ENCODE measurements at regions not wholly inside any gene's neighbourhood (a gene's known extent, or its start where the extent isn't known, plus 50 kb on each side); places are given as distances from the start of the nearest gene placed in this dataset.

DNA sequence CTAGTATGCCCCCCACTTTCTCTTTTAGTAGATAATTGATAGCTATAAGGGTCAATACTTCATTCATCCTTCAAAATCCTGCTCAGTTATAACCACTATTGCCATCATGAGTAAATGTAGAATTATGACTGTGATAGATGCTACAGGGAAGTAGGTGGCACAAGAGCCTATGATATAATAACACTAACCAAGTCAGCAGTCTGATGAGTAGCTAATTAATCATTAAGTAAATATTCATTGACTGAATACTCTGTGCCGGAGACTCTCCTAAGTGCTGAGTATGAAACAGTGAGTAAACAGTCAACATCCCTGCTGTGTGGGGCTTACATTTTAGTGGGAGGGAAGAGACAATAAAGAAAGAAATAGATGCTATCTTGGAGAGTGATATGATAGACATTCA lies 430.3 kb upstream of the ZNF462 start:
- DNase-seq (ENCODE audit: low read depth): no peak

GRCh38 chr9:106438928-106439327 lies 424.0 kb upstream of the ZNF462 start:
- TF ChIP-seq, protein P1, sequence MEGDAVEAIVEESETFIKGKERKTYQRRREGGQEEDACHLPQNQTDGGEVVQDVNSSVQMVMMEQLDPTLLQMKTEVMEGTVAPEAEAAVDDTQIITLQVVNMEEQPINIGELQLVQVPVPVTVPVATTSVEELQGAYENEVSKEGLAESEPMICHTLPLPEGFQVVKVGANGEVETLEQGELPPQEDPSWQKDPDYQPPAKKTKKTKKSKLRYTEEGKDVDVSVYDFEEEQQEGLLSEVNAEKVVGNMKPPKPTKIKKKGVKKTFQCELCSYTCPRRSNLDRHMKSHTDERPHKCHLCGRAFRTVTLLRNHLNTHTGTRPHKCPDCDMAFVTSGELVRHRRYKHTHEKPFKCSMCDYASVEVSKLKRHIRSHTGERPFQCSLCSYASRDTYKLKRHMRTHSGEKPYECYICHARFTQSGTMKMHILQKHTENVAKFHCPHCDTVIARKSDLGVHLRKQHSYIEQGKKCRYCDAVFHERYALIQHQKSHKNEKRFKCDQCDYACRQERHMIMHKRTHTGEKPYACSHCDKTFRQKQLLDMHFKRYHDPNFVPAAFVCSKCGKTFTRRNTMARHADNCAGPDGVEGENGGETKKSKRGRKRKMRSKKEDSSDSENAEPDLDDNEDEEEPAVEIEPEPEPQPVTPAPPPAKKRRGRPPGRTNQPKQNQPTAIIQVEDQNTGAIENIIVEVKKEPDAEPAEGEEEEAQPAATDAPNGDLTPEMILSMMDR (conservative IDR thresholded peaks at IDR 0.05; ENCODE audit: low read depth, low read length): no peak
- no peak overlapping the region for H3K4me3 ChIP-seq (ENCODE audit: low read depth, low read length)
- DNase-seq (ENCODE audit: low read depth): no peak

More for the DNA sequence above, 430.3 kb upstream of the ZNF462 start:
- H3K4me3 ChIP-seq (ENCODE audit: low read depth, low read length): no peak overlapping the region
- TF ChIP-seq, protein P1 (conservative IDR thresholded peaks at IDR 0.05; ENCODE audit: low read depth, low read length): no peak

DNA sequence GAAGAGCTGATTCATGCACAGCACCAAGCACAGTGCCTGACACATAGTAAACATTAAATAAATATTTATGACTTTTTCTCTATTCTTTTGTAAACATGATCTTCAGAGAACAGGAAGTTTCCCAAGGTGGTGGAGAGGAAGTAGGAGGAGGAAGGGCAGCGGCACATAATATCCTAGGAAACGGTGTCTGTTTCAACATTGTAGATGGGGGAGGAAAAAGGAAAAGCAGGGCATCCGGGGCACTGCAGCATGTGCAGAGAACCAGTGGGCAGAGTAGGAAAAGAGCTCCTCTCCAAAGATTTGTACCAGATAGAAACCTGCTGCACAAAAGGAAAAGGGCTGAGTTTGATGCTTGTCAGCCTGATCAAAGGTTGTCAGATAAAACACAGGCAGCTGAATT lies 421.7 kb upstream of the ZNF462 start:
- no peak for DNase-seq (ENCODE audit: low read depth)
- no peak overlapping the region for H3K4me3 ChIP-seq (ENCODE audit: low read depth, low read length)
- TF ChIP-seq, protein P1 (conservative IDR thresholded peaks at IDR 0.05; ENCODE audit: low read depth, low read length): no peak

- no peak overlapping the region for H3K4me3 ChIP-seq (ENCODE audit: low read depth, low read length)
- DNase-seq (ENCODE audit: low read depth): no peak
- TF ChIP-seq, protein P1 (conservative IDR thresholded peaks at IDR 0.05; ENCODE audit: low read depth, low read length): no peak
Observed at GRCh38 chr9:106443520-106443919, 419.4 kb upstream of the ZNF462 start.

DNA sequence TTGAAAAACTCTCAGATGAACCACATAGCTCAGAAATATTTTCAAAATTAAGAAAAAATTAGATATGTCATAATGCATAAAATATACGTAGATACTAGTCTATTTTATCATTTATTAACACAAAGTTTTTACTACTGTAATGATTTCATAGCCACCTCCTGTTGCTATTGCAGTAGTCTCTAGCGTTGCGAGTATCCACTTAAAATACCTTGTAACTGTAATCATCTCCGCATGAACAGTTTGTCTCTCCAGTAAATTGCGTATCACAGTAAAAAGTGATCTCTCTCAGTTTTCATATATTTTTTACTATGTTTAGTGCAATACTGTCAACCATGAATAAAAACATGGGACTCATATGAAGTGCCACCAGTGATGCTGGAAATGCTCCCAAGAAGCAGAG lies 417.9 kb upstream of the ZNF462 start:
- TF ChIP-seq, protein P1 (conservative IDR thresholded peaks at IDR 0.05; ENCODE audit: low read depth, low read length): no peak
- H3K4me3 ChIP-seq (ENCODE audit: low read depth, low read length): no peak overlapping the region
- no peak for DNase-seq (ENCODE audit: low read depth)

DNA sequence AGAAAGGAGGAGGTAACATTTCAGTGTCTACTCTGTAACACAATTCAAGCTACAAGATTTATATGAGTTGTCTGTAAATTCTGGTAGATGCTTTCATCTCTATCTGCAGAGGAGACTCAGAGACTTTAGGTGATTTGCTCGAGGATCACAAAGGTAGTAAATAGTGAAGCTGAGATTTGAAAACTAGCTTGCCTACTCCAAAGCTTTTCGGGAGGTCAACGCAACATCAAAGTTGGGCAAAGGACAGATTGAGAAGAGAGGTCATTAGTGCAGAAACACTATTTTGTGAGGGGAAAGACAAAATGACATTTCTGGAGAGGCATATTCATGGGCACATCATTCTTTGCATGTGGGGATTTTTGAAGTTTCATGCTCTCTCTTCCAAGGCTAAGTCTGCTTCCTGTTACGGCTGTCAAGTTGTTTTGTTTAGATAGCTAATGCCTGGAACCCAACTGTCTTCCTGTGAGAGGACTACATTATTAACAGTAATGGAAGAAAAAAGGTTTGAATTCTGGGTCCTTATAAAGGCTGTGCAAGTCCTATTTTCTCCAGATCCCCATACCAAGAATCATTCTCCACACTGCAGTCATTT lies 413.5 kb upstream of the ZNF462 start:
- H3K4me3 ChIP-seq (ENCODE audit: low read depth, low read length): no peak overlapping the region
- TF ChIP-seq, protein P1 (conservative IDR thresholded peaks at IDR 0.05; ENCODE audit: low read depth, low read length): no peak

DNA sequence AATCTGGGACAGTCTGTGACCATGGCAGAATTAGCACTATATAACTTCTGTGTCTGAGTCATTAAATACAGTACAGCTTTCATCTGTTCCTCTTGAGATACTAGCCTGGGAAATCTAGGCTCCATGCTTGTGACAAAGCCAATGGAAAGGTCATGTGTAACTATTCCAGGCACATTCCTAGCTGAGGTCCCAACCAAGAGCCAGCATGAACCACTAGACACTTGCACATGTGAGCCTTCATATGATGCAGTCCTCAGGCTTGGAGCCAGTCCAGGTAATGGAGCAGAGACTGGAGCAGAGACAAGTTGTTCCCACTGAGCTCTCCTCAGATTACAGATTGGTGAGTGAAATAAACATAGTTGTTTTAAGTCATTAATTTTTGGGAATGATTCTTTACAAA lies 412.4 kb upstream of the ZNF462 start:
- TF ChIP-seq, protein P1 (conservative IDR thresholded peaks at IDR 0.05; ENCODE audit: low read depth, low read length): no peak
- no peak overlapping the region for H3K4me3 ChIP-seq (ENCODE audit: low read depth, low read length)
- DNase-seq (ENCODE audit: low read depth): no peak

More for the DNA sequence above, 413.5 kb upstream of the ZNF462 start:
- no peak for DNase-seq (ENCODE audit: low read depth)
